GM18858 (cell line): ENCODE measurements at regions not wholly inside any gene's neighbourhood (a gene's known extent, or its start where the extent isn't known, plus 50 kb on each side); places are given as distances from the start of the nearest gene placed in this dataset.

ENCODE experiments used
- ATAC-seq: cut with Tn5 transposase; IDR thresholded peaks from one replicate; pipeline ENCODE4 v1.9.1; 2021; ENCODE audit not compliant: unreplicated experiment

DNA sequence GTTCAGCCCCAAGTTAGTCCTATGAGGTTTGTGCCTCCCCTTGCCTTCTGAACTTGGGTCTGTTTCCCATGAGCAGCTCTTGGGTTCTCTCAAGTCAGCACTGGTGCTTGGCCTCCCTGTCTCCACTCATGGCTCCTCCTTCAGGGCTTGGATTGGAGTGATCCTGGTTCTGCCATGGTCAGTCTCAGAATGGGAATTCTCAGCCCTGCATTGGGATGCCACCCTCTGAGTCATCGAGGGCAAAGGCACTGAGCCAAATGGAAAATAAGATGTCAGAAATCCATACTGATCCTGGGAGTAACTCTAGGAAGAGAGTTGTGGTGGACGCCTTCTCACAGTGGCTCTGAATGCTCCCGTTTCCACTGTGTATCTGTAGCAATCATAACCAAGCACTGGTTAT, 233.4 kb upstream of the HABP2 start:
- ATAC-seq = no peak

DNA sequence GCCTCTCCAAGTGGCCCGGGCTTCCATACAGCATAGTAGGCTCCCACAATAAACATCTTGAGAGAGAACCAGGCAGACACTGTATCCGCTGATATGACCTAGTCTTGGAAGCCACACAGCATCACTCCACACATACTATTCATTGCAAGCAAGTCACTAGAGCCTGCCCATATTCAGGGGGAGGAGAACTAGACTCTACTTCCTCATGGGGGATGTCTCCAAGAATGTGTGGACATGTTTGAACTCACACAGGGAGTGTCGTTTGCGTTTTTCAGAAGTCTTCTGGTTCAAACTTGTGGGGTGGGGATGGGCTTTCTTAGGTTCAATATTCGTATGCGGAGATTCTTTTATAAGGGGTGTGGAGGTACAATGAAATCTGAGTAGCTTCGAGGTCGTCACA, 232.6 kb upstream of the HABP2 start:
- no peak for ATAC-seq

DNA sequence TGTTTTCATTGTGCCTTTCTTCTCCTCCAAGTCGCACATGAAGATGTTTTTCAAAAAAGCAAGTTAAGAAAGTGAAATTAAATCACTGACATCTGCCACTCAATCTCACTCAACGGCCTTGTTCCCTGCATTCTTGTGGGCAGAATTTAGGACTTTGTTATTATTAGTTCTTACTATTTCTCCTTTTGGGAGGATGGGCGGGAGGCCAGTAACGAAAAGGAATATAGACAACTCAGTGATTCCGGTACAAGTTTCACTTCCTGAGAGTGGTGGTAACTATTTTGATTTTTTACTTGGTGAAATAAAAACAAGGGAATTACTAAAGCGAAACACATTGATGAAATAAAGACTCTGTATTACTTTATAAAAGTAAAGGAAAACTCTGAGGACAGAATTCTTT, 231.9 kb upstream of the HABP2 start:
- ATAC-seq = no peak

DNA sequence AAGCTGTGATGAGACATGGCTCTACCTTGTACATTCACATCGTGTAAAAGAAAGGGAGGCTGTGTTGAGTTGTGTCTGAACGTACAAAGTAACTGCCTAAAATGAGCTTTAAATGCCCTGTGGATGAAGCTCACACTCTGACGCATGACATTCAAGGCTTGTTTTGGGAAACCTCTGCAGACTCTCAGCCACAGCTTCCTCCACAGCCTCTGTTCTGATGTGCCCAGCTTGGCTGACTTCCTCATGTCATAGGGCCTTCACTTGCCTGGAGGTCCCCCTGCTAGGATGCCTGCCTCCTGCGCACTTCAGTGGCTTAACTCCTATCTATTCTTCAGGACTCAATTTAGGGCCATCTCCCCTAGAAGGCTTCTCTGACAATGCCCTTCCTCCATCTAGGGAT, 230.0 kb upstream of the HABP2 start:
- ATAC-seq = no peak

DNA sequence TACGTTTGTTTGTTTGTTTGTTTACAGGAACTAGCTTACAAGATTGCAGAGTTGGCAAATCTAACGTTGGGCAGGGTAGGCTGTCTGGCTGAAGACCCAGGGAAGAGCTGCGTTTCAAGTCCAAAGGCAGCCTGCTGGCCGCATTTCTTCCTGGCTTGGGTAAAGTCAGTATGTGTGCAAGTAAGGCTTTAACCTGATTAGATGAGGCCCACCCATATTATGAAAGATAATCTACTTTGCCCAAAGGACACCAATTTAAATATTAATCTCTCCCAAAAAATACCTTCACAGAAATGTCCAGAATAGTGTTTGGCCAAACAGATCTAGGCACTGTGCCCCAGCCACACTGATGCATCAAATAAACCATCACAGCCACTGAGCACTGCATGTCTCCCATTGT, 228.9 kb upstream of the HABP2 start:
- no peak for ATAC-seq

DNA sequence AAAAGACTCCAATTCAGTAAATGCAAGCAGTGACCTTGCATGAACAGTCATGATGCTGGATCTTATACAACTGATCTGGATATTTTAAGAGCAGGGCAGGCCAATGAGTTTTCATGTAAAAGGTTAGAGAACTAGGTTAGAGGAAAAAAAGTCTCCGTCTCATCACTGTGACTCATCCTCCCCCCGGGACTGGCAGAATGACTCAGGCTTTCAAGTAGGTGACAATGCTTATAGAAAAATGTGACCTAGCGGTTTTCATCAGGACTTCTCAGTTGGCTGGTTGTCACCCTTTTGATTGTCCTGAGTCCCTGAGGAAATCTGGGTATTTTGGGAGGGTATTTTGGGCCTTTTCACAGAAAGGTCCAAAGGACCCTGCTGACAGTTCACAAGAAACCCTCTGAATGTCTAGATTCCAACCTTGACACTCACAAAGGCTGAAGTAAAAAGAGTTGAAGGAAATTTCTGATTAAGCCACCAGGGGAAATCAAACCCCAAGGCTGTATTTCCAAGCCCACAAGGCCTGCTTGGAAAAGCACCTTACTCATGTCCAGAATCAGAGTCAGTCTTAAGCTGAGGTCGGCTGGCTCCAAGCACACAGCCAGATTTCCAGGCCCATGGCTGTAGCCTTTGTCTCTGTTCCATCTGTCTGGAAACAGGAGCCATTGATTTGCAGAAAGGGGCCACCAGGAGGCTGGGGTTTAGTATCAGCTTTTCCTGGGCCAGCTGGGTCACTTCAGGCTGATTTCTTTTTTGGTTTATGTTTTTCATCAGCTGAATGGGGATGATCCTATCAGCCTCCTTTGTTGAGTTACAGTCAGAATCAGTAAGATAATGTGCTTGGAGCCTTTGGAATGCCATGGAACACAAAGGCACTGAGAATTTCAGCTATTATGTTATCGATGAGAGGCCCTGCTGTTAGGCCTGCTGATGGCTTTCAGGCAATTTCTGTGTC, 226.4 kb upstream of the HABP2 start:
- peak; percentile 93 for ATAC-seq

DNA sequence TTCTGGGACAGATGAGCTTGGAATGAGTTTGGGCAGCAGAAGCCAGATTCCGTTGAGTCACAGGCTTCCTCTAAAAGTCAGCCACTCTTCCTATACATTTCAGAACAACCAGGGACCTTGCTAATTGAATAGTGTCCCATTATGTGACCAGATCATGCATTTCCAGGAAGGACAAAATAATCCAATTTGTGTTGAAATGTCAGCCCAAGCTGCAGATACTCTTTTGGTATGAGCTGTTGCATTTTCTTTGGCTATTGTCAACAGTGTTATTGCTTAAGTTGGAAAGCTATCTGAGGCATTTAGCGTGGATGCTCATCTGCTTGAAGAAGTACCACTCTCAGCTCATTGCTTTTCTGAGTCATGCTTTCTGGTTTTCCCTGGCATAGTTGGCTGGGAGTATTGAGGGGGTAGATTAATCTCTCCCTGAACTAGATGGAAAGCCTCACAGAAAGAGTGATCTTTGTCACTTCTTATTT, 223.7 kb upstream of the HABP2 start:
- ATAC-seq = no peak

DNA sequence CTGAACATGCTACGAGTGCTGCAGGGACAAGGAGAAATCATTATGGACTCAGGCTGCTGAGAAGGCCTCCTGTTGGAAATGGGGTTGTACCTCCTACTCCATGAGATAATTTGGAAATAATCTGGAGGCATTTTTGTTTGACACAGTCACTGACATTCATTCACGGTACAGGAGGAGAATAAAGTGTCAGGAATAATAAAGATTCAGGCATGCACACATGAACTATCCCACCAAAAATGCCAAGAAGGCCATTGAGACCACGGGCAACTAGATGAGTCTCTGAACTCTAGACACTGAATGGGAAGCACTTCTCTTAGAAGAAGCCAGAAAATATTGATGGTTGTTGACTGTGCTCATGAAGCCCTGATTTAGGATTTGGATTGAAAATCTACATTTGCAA, 220.9 kb upstream of the HABP2 start:
- no peak for ATAC-seq

DNA sequence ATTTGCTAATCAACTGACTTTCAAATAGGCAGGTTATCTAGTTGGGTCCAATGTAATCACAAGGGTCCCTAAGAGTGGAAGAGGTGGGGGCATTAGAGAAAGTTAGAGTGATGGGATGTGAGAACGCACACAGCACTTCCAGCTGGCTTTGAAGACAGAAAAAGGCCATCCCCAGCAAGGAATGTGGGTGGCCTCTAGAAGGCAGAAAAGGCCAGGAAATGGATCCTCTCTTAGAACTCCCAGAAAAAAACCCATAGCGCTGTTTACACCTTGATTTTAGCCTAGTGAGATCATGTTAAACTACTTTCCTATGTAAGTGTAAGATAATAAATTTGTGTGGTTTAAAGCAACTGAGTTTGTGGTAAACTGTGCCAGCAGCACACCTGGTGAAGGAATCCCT, 219.5 kb upstream of the HABP2 start:
- no peak for ATAC-seq

DNA sequence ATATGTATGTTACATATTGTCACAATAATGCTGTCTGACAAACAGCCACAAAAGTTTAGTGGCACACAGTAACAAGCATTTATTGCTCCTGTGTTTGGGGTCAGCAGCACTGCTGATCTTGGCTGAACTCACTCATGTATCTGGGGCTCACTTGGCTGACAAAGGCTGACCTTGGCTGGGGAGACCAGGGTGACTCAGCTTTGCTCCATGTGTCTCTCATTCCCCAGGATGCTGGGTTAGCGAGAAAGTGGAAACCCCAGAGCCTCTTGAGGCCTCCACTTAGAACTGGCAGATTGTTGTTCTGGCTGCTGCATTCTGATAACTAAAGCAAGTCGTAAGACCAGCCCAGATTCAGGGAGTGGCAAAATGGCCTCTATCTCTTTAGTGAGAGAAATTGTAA, 217.3 kb upstream of the HABP2 start:
- no peak for ATAC-seq

DNA sequence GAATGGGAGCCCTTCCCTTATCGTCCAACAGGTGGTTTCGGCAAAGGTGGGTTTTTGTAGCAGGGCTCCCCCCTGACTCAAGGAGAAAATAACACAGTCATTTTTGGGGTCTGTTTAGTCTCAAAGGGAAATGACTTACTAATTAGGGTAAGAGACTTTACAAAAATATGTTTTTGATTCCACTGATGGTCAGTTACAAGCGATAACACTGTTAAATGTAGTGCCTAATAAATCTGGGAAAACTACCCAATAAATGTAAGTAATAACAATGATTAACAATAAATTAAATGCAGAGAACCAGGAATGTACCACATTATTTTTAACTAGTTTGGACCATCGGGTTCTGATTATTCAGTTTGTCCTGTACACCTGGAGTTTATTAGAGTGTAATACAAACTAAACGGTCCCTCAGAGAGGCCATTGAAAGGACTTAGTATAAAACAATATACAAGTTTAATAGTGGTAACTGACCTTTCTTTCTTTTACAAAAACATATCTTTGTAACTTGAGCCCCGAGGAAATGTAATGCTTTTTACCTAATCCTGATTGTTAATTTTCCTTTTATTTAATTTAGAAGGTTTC, 216.2 kb upstream of the HABP2 start:
- ATAC-seq = no peak

DNA sequence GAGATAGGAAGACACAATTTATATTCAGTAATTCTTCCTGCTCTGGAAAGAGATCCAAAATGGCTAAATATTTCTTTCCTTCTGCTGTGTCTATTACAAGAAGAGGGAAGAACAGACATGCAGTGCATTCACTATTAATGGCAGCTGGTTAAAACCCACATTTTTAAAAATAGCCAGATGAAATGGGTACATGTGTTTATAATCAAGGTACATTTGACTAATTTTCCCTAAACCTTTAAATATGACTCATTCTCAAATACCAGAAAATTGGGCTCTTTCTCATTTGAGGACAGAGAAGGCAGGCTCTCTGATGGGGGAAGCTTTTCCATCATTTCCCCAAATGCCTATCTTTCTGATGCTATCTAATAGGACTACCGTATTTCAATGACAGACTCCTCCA, 215.7 kb upstream of the HABP2 start:
- no peak for ATAC-seq

DNA sequence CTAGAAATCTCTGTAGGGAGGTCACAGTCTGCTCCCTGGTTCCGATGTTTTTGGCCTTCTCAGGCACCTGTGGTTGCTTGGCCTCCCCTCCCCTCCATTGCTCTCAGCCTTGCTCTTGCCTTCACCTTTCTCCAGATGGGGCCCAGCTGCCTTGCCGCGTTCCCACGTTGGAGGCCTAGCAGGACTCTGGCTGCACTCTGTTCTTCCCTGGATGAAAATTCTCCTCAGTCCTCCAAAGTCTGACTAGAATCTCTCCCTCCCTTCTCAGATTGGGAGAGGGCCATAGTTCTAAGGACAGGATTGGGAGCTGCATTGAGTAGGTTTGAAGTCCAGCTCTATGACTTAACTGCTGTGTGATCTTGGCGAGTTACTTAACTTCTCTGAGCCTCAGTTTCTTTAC, 213.7 kb upstream of the HABP2 start:
- ATAC-seq = no peak

DNA sequence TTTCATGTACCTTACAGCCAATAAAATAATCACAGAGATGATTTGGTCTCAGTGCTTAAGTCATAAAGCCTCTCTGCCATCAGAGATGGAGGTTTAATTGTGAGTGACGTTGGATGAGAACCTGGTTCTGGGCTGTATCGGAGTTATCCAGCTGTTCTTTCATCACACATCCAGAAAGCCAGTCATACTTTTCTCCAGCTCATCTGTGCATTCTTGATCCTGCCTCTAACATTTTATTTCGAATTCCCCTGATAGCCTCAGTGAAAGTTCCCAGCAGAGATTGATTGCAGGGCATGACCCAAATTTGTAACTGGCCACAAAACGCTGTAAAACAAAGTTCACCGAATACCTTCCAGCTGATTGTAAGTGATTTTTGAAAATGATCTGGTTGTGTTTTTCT, 212.6 kb upstream of the HABP2 start:
- no peak for ATAC-seq

DNA sequence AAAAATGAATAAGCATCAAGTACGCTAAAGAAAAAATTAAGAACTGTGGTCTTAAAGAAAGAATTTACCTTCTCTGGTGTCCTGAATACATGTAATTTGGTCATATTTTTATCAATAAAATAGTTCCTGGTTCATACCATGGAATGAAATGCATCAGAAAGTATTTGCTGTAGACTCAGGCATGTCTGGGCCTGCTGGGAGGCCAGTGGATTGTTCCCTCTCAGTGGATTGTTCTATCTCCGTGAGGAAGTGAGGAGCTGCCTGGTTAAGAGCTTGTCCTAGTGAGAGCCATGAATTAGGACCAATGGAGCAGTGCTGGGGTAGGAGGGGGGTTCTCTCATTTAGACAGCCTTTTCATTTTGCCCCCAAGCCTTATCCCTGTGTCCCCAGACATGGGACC, 211.7 kb upstream of the HABP2 start:
- ATAC-seq = no peak

DNA sequence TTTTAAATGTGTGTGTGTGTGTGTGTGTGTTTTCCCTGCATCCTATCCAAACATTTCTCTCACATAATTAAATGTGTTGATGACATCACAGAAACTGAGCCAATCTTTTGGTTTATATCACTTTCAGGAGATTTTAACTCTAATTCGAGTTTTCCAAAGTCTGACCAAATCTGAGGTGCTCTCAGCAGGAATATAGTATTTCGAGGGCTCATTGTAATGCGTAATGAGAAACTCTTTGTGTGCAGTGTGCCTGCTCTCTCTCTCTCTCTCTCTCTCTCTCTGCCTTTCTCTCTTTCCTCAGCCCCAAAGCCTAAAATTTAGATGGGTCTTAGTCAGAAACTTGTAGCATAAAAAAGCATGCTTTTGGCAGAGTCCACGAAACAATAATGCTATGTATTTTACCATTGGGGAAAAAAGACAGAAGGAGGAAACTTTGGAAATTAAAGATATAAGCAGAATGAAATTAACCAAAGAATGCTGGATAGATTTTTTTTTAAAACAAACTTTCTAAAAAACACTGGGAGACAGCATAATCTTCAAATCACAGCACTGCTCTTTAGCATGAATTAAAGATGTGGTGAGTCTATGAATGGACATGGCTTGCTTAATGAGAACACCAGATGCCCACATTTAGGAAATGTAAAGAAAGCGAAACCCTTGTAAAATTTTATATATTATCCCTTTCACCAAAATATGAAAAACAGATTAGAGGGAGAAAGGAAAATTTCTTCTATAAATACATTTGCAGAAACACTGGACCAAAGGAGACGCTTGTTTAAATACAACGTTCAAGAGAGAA, 206.8 kb upstream of the HABP2 start:
- ATAC-seq = no peak

DNA sequence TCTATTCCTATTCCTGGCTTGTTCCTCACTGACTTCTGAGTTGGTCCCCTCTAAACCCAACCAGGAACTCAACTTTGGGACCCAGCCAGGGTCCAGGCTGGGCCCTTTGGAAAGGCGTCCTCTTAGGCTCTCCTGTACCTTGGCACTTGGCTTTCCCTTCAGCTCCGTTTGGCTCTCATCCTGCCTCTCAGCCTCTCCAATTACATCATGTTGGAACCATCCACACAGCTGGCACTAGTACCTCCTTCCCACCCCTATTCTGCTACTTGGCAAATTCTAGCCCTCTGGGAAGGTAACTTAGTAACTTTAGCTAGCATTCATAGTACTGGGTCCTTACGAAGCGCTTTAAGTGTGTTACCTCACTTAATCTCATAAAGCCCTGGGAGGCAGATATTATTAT, 205.3 kb upstream of the HABP2 start:
- ATAC-seq = no peak

DNA sequence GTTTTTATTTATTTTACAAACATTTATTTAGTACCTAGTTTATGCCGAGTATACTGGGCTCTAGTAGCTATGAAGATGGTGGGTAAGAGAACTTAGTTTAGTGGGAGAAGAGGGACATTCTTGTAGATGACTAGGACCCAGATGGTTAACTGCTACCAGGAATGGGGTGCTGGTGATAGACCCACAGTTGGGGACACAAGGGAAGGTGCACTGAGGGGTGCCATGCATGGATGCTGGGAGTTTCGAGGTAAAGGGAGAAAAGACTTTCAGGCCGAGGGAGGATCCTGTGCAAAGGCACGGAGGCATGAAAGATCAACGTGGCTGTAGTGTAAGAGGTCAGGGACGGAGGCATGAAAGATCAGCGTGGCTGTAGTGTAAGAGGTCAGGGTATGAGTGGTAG, 204.2 kb upstream of the HABP2 start:
- ATAC-seq = no peak

DNA sequence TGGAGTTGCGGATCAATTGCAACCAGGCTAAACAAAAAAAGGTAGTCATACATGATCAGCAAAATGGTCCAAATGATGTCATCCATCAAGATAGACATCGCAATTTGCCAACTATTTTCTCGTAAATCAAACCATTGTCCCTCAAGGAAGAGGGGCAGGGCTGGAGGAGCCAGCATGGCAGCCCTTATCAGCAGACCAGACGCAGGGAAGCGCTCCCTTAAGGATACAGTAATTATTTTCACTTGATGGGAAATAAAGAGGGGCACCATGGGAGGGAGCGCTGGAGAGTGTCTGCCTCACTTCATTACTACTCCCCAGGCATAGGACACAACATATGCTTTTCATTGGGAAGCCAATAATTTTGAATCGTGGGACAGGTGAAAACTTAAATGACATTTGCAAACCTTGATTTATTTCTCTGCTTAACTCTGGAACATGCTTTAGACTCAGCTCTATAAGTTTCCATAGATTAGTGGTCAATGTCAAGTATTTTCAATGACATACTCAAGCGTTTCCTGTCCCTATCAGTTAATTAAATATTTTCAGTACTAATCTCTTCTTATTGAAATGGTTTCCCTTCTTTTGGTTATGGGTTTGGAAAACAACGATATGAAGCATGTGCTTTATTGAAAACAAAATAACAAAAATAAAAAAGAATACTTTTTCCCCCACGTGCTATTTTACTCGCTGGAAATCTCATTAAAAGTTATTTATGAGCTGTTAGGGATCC, 202.4 kb upstream of the HABP2 start:
- no peak for ATAC-seq

DNA sequence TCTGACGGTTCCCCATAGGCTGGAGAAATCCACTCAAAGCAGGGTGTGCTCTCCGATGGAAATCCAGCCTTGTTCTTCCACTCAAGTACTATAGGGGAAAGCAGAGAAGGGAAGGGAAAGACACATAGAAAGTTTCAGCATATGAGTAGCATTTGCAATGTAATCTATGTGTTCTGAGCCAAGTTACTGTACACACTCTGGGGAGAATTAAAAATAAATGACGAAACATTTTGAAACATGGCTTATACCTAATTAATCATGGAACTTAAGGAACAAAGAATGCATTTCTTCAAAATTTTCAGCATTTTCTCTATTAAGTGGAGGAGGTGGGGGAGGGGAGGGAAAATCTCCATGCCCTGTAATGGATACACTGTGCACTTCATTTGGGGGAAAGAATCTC, 198.1 kb upstream of the HABP2 start:
- ATAC-seq = no peak
